NK-92 treated with Interleukin-12 subunit alpha and Interleukin-12 subunit beta, amount 100 ng/mL, for 24 hours (cell line): ENCODE measurements at regions not wholly inside any gene's neighbourhood (a gene's known extent, or its start where the extent isn't known, plus 50 kb on each side); places are given as distances from the start of the nearest gene placed in this dataset.

Experiments used
- DNase-seq: peaks from one replicate; lab custom pipeline; 2025; lab: John Stamatoyannopoulos, UW

DNA sequence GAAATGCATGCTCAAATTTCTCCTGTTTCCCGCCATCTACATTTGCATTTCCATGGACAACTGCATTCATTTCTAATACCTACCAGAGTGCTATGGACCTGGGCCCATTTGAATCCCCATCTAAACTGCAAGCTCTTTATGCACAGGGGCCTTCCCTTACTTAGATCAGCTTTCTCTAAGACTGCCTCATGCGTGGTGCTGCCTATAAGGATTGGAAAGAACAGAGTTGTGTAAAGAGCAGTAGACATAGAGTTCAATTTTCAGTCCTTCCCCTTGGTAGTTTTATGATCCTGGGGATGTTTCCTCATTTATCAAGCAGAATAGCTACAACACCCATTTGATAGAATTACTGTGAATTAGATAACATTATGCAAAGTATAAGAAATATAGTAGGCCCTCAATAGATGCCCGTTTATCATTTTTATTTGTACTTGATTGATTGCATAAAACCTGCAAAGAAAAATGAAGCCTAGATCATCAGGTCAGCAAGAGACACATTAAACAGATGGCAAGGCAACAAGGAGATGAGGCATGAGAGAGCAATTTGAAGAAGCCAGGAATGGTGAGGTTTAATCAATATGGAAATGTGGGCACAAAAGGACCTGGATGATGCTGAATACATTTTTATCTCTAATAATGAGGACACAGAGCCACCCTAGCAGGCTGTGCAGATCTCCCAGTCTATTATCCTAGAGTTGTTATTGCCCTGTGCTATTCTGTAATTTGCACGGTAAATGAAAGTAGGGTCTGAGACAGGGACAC, 359.7 kb downstream of the FAM181B start:
- no peak for DNase-seq

DNA sequence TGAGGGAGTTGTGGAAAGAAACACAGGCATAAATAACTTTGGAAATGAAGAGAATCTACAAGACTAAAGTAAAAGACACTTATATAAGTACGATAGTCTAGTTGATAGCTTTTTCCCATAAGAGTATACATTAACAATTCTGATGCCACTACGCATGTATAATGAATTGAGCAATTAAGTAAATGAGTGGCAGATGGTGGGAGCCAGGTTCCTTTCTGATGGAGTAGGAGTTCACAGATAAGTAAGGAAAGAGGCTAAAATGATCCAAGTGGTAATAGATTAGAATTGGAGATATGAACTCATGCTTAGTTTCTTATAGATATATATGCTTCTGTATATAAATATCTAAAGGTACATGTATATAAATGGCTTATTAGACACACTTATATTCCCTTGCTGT, 368.3 kb downstream of the FAM181B start:
- DNase-seq = no peak

DNA sequence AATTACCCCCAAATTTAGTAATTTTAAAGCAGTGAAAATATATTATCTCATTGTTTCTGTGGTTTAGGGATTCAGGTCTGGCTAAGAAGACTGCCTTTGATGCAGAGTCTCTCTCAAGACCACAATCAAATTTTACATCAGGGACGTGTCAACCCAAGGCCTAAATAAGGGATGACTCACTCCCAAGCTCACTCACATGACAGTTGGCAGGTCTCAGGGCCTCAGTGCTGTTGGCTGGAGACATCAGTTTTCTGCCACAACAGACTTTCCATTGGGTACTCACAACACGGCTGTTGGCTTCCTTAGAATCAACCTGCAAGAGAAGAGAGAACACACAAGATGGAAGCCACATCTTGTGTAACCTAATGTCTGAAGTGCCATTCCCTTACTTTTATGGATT, 377.3 kb downstream of the FAM181B start:
- DNase-seq = no peak

DNA sequence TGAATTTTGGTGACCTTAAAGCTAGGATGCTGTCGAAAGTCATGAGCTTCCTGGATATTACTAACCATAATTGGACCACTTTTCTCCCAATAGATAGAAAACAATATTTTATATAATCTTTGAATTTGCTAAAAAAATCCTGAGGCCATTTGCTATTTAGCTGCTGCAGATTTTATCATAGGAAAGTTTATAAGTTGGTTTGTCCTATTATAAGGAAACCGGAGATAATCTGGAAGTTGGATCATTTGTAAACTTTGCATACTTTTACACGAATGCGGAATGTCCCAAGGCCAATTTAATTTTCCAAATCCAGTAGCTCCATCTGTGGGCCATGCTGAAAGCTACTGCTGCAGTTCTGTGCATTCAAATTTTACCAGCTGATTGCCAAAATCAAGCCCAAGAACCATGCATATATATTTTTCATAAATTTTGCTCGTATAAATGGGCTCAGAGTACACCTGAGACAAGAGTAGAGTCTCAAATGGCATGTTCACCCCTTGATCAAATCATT, 378.3 kb downstream of the FAM181B start:
- no peak for DNase-seq

DNA sequence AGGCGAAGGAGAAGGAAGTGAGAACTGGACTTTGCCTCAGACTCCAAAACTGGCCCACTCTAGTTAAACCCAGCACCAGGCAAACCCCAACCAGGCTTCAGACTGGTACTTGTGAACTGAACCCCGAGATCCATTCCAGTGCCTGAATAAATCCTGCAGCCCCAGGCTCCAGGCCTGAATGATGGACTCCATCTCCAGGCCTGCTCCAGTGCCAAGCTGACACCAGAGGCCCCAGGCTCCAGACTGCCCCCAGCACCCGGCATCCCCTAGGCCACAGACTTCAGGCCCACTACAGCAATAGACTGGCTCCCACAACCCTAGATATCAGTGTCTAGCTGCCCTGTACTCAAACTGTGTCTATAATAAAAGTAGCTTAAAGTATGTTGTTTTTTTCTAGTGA, 406.8 kb downstream of the FAM181B start:
- DNase-seq = no peak

DNA sequence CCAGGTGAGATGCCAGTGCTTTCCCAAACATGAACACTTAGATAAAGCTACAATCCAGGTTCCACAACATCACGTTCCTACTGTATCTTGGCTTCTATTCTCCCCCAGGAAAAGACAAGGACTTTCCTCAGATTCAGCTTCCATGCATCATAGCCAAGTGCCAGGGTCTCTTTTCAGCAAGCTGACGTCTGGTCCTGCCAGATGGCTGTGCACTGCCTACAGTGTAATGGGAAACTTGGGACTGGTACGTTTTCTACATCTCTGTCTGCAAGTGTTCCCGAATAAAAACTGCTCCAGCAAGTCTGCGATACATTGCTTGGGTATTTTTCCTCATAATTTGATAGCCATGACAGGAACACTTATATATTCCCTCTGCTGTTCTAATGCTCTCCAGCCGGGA, 412.5 kb downstream of the FAM181B start:
- no peak for DNase-seq

DNA sequence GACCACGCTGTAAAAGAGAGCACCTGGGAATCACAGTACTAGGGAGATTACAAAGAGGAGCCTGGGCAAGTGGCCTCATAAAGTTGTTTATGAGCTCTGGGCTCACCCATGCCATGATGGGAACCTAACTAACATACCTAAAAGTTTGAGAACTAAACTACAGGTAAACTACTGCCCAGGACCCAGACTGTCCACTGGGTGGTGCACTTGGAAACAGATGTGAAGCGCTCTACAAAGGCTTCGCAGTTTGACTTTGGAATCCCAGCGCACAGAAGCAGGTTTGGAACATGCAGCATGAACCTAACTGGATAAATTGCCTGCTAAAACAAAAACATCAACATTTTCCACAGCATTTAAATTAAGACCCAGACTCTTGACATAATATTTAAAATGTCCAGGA, 418.6 kb downstream of the FAM181B start:
- no peak for DNase-seq

DNA sequence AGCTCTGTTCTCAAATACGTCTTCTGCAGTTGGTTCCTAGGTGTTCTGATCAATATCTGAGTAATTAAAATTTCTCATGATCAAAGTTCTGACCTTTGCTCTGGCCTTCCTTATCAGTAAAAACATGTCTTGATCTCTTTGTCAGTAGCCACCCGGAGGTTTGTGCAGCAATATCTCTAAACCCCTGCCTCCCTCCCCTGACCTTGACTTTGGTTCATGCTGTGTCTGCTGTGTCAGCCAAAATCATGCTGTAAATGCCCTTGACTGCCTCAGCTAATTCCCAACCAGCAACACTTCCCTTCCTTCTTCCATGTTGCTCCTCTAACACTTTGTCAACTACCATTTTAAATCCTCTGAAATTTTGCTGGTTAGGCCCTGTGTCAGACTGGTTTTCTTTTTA, 424.7 kb downstream of the FAM181B start:
- no peak for DNase-seq

DNA sequence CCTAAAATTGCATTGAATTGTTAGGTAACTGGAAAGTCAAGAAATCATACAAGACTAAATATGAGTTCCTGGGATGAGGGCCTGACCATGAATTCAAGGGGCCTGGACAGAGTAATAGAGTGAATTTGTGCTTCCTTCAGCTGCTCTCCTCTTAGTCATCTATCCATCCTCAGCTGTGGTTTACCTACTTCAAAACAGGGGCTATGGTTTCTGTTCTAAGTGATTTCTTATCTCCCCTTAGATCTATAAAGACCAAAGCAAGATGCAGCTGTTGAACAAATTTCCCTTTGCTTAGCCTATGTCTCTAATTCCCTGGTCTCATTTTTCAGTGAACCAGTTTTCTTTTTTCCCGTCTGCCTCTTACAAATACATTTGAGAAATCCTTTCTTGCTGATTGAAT, 428.5 kb downstream of the FAM181B start:
- no peak for DNase-seq

DNA sequence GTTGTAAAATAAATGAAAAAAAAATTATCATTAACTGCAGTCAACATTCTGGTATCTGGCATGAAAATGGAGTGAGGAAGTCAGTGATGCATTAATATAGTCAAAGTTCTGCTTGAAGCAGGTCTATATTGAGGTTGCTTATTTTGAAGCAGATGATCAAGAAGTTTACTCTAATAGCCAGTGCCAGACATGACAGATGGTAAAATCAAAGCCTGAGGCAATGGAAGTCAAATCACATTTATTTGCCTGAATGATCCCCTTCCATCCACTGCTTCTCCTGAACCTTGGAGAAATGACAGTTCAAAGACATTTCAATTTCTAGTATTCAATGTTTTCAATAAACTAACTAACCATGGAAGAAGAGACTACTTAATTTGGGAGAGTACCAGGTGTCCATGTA, 430.0 kb downstream of the FAM181B start:
- no peak for DNase-seq

DNA sequence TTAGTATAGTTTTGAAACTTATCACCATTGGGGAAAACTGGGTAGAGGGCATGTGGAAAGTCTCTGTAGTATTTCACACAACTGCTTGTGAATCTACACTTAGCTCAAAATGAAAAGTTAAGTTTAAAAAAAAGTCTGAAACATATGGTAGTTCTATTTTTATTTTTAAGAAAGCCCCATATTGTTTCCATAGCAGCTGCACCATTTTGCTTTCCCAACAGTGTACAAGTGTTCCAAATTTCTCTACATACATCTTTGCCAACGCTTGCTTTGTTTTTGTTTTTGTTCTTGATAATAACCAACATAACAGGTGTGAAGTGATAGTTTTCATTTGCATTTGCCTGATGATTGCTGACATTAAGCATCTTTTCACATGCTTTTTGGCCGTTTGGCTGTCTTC, 445.2 kb downstream of the FAM181B start:
- DNase-seq = no peak

DNA sequence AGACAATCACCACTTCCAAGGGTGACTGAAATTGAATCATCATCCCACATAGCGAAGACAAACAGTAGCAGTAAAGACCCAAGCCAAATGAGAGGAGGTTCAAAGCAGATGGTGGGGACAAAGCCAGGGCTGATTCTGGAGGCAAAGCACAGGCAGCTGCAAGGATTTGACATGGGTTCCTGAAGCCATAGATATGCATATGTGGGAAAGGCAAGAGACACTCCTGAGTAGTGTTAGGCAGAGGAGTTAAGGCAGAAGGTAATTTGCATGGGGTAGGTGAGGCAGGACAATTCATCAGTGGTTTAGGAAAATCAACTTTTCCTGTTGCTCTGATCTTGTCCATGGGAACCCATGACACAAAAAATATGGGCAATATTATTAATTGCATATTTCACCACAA, 462.8 kb downstream of the FAM181B start:
- no peak for DNase-seq

DNA sequence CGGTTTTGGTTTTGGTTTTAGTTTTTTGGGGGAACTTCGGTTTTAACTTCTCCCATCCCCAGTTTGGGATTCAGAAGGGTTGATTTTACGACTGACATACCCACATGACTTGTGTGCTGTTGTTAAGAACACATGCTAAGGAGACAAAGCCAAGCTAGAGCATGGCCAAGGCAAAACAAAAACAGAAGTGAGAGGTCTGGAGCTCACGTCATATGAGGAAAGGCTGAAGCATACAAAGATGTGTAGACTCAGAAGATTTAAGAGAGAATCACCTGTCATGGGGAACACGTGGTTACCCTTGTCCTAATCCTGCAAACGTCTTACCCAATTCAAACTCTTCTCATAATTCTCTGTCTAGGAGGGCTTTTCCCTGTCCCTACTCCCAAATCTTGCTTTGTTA, 465.0 kb downstream of the FAM181B start:
- no peak for DNase-seq

DNA sequence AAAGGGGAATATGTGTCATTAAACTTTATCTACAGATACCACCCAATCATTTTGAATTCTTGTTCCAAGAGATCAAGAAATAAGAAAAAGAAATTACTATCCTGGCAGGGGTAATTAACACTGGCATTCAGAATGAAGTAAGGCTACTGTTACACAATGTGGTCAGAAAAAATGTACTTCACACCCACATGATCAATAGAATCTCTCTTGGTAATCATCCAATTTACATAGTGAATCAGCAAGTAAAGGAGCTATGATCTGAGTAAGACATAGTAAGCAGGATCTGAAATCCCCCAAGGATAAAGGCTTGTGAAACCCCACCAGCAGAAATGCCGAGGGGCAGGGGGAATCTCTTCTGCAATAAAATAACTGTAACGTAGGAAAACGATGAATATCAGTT, 466.5 kb downstream of the FAM181B start:
- DNase-seq = no peak

DNA sequence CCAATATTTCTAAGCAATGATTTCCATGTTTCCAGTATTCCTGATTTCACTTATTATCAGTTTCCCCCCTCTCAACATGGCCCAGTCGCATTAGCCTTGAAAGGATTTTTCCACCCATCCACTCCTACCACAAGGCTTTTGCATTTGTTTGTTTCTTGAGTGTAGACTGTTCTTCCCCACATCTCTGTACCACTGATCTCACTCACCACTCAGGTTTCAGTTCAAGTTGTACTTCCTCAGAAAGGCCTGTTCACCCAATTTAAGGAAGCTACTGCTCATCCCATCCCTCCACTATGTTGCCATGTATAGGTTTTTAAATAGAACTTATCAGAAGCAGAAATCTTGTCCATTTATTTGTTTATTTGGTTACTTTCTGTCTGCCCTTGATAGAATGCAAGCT, 472.3 kb downstream of the FAM181B start:
- no peak for DNase-seq

DNA sequence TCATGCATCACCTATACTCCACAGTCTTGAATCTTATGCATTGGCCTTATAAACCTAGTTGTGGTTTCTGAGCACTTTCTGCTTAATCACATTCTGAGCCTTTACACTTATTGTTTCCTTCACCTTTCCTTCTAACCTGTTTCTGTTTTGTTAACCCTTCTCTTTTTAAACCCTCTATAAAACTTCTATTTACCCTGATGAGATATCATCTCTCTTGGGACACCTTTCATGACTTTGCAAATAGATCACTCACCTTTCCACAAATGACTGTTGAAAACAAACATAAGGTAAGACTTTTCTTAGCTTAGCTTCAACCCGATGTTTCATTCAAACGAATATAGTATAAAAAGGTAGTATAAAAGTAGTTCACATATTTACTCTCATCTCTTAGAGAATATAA, 483.6 kb downstream of the FAM181B start:
- no peak for DNase-seq

DNA sequence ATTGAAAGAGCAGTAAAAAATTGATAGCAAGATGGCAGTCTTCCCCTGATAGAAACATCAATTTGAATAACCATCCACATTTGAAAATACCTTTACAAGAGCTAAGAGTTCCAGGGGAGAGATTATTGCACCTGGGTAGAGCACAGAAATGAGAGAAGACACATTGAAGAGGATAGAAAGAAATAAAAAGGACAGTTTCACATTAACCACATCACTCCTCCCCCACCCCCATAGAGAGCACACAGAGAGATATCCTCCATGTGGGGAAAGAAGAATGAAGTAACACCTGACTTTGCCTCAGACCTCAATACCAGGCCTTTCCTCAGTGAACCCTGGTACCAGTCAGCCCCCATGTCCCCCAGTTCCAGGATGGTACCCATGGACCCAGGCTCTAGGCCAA, 486.7 kb downstream of the FAM181B start:
- no peak for DNase-seq

DNA sequence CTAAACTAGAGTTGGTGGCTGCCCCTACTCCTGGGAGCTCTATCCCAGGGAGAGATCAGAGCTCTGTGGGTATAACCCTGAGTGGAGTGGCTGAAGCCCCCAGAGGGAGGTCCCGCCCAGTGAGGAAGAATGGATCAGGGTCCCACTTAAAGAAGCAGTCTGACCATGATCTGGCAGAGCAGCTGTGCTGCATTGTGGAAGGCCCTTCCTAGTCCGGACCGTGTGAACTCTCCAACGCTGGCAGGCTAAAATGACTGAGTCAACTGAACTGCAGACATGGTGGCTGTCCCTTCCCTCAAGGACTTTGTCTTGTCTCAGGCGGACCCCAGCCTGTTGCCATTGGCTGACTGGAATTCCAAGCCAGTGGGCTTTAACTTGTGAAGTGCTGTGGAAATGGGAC, 494.2 kb downstream of the FAM181B start:
- DNase-seq = no peak

DNA sequence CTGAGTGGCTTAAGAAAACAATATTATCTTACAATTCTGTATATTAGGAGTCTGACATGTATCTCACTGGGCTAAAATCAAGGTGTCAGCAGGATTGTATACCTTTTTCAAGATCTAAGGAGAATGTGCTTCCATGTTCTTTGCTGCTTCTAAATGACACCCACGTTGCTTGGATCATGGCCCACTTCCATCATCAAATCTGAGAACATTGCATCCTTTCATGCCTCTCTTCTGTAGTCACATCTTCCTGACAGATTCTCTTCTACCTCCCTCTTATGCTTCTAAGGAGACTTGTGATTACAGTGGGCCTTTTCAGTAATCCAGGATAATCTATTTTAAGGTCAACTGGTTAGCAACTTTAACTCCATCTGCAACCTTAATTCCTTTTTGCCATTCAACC, 499.4 kb downstream of the FAM181B start:
- DNase-seq = no peak

DNA sequence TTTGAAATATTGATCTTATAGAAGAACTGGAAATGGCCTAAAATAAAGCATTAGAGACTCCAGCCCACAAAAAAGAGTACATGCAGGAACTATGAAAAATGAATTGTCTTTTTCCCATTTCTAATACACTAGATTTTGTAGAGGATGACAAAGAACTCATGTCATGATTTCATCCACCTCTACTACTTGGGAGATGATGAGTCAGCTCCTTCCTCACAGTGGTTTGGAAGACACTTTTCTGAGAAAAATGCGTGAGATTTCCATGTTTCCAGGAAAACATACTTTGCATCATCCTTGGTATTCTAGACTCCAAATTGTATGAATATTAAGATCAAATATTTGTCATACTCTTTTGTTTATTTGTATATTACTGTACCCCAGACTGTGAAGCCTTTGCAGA, 500.5 kb downstream of the FAM181B start:
- no peak for DNase-seq

DNA sequence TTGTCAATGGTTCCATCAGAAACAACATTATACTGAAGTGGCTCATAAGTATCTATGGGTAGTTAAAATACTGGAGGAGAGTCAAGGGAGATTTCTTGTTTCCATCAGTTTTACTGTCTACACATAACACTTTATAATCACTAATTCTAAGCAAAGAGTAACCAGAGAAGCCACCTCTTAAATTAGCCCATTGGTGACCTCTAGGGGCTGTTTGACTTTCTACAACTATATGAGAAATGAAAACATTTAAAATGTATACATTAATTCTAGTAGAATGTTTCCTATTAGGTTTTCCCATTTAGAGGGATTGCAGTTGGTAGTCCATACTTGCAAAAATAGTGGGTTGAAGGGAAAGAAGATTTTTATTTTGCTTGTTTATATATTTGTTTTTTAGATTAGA, 504.3 kb downstream of the FAM181B start:
- no peak for DNase-seq

DNA sequence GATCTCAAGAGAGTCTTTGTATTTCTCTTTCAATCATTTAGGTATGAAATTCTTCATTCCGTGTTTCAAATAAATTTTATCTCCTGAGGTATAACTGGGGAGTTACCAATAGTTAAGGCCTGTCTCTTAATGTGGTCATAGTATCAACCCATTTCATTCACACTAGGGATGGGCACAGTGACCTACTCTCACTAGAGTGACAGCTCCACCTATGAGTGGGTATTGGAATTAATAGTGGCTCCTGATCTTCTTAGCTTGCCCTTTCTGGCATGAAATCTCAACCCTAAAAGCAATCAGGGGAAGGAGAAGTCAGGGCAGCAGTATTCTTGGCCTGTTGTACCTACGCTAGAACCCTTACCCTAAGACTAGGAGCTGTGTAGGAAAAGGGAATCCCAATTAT, 507.7 kb downstream of the FAM181B start:
- DNase-seq = no peak

DNA sequence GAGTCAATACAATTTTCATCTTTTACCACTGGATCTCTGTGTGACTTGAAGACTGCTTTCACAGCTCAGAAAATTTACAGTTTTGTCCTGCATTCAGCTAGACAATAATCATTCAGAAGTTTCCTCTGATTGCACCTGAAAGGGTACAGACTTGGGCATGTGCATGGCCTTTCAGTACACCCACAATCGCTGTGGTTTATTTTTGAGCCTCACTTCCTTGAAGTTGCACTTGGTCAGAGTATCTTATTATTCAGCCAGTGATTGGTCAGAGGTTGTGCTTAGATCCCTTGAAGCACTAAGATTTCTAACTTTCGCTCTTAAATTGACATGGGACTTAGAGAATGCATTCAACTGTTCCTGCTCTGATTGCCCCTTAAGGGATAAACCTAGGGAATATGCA, 508.2 kb downstream of the FAM181B start:
- DNase-seq = no peak

DNA sequence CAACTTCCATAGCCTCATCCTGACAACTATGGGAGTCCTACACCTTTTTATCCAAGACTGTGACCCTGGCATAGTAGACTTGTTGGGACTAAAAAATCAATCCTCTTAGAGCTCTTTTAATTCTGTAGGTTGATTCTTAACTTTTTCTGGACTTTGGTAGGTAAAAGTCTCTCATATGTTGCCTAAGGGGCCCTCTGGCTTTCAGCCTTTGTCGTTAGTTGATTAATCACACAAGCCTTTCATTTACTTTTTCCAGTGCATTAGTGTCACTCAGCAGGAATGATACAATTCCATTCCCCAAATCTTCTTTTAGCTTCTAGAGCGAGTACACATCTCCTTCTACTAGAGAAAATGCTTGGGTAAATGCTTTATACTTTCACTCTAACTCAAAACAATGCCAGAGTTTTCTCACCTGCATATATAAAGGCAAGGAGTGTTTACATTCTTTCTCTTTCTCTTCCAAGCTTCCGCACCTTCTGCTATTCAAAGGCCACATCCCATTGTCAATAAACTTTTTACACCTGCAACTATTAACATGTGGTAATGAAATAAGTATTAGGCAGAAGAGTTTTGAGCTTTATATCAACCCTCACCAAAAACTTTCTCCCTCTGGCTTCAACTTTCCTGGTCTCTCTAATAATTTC, 516.6 kb downstream of the FAM181B start:
- DNase-seq = no peak
